LNCAP (cell line): ENCODE measurements at regions not wholly inside any gene's neighbourhood (a gene's known extent, or its start where the extent isn't known, plus 50 kb on each side); places are given as distances from the start of the nearest gene placed in this dataset.

Source experiments
- TF ChIP-seq, protein P1 (sequence below): fragments of 450-650 bp; IDR thresholded peaks from 2 replicates; pipeline ENCODE4 v1.5.1; 2017; ENCODE audit warnings: mild to moderate bottlenecking

DNA sequence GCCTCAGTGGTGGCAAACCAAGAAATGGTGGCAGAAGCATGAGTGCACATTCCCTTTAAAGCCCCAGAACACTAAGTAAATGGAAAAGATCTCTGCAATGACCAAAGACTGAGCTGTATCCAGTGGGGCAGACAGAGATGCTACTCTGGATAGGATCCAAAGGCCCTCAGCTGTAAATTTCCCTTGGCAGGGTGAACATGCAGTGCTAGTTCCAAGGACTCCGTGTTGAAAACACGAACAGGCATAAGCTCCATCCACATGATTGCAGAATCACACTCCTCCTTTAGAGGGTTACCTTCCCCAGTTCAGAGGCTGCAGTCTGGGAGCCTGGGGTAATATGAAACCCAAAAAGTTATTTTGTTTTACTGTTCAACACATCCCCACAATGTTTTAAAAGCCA lies 98.6 kb upstream of the KLF7 start:
- TF ChIP-seq, protein P1, sequence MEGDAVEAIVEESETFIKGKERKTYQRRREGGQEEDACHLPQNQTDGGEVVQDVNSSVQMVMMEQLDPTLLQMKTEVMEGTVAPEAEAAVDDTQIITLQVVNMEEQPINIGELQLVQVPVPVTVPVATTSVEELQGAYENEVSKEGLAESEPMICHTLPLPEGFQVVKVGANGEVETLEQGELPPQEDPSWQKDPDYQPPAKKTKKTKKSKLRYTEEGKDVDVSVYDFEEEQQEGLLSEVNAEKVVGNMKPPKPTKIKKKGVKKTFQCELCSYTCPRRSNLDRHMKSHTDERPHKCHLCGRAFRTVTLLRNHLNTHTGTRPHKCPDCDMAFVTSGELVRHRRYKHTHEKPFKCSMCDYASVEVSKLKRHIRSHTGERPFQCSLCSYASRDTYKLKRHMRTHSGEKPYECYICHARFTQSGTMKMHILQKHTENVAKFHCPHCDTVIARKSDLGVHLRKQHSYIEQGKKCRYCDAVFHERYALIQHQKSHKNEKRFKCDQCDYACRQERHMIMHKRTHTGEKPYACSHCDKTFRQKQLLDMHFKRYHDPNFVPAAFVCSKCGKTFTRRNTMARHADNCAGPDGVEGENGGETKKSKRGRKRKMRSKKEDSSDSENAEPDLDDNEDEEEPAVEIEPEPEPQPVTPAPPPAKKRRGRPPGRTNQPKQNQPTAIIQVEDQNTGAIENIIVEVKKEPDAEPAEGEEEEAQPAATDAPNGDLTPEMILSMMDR = no peak

DNA sequence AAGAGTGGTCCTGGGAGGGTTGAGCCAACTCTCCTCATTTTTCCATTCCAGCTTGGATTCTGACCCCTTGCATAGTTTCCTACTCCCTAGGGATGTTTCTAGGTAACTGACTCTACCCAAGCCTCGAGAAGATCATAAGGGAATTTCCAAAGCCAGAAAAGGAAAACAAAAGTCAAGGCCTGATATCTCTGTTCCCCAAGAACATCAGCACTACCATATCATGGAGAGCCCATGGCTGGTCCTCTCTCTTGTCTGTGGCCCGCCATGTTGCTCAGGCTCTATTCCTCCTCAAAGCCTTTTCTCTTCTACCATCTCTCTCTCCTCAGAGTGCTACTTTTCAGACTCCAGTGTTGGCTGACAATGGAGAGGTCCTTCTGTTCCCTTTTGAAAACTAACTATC lies 99.6 kb upstream of the KLF7 start:
- TF ChIP-seq, protein P1 = no peak

DNA sequence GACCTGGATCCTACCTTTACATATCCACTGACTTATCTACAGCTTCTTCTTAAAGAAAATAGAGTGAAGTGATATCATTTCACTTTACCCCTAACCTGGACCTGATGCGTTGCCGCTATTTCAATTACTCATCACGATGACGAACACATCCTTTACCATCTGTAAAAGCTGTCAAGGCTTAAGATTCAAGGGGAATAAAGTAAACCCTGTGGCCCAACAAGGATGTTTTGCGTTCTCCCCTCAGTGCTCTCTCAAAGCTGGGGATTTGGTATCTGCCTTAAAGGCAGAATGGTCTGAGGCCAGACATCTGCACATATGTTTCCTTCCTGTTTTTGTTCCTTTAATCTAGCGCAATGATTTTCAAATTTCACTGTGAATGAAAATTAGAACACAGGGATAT lies 100.1 kb upstream of the KLF7 start:
- TF ChIP-seq, protein P1 = no peak

DNA sequence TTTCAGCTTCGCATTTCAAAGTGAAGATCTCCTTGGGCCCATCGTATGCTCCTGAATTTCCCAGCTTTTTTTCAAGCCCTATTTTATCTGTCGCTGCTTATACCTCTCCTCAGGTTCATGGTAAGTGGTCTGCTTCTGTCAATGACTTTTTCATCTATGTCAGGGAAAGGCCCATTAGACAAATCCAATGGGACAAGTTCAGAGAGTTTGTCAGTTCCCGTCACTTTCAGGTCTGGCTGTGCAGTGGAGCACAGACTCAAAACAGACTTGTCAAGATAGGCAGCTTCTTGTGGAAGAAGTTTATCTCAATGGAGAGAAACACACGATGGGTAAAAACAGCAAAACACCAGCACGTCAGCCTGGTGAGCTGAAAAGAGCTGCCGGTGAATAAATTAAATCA lies 100.9 kb upstream of the KLF7 start:
- TF ChIP-seq, protein P1 = no peak

DNA sequence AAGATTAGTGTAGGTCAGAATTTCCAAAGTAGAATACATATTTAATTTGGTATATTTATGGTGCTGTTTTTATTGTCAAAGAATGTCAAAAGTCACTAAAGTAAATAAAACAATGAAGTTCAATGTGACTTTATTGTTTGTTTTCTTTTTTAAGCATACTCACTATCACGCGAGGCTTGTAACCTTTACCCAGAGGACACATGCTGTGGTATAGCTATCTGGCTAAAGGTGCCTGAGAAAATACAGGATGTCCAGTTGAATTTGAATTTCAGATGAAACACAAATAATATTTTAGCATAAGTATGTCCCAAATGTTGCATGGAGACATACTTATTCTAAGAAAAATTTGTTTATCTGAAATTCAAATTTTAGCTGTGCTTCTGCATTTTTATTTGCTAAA lies 103.3 kb upstream of the KLF7 start:
- TF ChIP-seq, protein P1 = no peak

DNA sequence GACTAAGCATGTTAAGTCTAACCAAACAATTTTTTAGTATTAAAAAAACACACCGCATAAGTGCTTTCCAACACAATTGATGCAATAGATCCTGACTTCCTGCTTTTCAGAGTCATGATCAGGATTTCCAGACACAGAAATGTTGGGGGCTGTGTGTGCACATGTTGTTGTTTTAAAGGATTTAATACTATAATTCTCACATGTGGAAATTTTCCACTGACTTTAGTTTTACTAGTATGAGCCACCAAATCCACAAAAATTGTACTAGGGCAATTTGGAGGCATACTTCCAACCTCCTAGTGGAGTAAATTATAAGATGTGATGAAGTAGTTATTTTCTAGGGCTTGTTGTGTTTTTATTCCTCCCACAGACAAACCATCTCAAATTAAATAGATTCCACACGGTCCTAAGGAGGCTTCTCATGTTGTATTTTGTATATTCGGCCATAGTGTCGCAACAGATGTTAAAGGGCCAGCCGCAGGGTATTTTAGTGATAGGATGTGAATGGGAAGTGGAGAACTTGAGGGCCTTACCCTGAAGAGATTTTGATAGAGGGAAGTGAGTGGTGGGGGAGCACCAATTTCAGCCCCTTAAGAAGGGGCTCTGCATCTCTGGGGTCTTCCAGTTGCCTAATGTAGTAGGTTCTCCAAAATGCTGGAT lies 108.9 kb upstream of the KLF7 start:
- TF ChIP-seq, protein P1 = no peak

DNA sequence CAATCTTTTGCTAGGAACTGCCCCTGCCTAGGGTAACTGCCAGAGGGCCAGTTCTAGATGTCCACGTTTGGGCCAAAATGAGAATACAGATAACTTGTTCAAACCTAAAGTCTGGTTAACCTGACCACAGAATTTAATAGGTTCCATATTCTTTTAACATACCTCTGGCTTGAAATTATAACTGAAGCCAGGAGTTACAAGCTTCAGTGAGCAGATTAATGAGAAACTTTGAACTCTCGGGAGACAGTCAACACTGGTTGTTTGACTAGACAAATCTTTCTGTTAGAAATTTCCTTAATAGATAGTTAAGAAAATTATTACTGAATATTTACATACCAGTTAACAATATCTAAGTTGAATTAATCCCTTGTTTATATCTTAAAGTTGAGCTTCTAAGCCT lies 110.0 kb upstream of the KLF7 start:
- TF ChIP-seq, protein P1 = no peak

DNA sequence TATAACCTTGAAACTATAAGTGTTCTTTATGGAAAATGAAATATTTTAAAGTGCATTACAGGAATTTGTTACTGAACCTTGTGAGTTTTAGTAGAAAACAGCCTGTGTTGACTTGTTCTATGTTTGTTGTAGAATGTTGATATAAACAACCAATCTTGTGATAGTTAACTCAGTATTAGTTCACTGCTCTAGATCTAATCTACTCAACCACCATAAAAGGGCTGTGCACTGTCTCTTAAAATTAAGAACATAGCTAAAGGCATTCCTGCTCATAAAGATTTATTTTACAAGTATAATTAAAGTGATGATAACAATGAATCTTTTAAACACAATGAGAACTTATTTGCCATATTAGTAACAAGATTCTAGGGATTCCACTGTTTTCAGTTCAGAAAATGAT lies 110.5 kb upstream of the KLF7 start:
- TF ChIP-seq, protein P1 = no peak
